ENCODE measurements at regions not wholly inside any gene's neighbourhood (a gene's known extent, or its start where the extent isn't known, plus 50 kb on each side); places are given as distances from the start of the nearest gene placed in this dataset.

DNA sequence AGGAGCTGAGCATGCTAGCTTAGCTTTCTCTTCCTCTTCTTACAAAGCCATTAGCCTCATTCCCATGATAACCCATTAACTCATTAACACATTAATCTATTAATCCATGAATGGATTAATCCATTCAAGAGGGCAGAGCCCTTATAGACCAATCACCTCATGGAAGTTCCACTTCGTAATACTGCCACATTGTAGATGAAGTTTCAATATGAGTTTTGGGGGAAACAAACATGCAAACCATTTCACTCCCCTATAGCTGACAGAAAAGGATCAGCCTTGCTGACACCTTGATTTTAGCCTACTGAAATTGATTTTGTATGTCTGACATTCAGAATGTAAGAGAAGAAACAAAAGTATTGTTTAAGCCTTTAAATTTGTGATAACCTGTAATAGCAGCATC, 251.8 kb upstream of the GALNTL6 start:
- TF ChIP-seq CTCF (IDR thresholded peaks at IDR 0.05 in 2 of 3, conservative IDR thresholded peaks at IDR 0.05 in 1 of 3; ENCODE audit: borderline replicate concordance in 1 of 3, insufficient read depth in 1 of 3, low read depth in 2 of 3, low read length in 2 of 3) = no peak
- TF ChIP-seq, protein P1, sequence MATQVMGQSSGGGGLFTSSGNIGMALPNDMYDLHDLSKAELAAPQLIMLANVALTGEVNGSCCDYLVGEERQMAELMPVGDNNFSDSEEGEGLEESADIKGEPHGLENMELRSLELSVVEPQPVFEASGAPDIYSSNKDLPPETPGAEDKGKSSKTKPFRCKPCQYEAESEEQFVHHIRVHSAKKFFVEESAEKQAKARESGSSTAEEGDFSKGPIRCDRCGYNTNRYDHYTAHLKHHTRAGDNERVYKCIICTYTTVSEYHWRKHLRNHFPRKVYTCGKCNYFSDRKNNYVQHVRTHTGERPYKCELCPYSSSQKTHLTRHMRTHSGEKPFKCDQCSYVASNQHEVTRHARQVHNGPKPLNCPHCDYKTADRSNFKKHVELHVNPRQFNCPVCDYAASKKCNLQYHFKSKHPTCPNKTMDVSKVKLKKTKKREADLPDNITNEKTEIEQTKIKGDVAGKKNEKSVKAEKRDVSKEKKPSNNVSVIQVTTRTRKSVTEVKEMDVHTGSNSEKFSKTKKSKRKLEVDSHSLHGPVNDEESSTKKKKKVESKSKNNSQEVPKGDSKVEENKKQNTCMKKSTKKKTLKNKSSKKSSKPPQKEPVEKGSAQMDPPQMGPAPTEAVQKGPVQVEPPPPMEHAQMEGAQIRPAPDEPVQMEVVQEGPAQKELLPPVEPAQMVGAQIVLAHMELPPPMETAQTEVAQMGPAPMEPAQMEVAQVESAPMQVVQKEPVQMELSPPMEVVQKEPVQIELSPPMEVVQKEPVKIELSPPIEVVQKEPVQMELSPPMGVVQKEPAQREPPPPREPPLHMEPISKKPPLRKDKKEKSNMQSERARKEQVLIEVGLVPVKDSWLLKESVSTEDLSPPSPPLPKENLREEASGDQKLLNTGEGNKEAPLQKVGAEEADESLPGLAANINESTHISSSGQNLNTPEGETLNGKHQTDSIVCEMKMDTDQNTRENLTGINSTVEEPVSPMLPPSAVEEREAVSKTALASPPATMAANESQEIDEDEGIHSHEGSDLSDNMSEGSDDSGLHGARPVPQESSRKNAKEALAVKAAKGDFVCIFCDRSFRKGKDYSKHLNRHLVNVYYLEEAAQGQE (IDR thresholded peaks at IDR 0.05; ENCODE audit: low read depth) = no peak
- no peak for TF ChIP-seq EZH2 (IDR thresholded peaks at IDR 0.05)
- TF ChIP-seq POLR2A (IDR thresholded peaks at IDR 0.05; ENCODE audit: borderline replicate concordance, extremely low read depth, insufficient read depth, insufficient read length) = no peak
- TF ChIP-seq FOSL1 (IDR thresholded peaks at IDR 0.05; ENCODE audit: low read depth) = no peak
- no peak for TF ChIP-seq ZNF274 (IDR thresholded peaks at IDR 0.05; ENCODE audit: low read depth, low read length)
- TF ChIP-seq TCF7L2 (IDR thresholded peaks at IDR 0.05; ENCODE audit: borderline replicate concordance, extremely low read depth, insufficient read depth, insufficient read length) = no peak
- no peak for TF ChIP-seq ATF3 (IDR thresholded peaks at IDR 0.05)
- TF ChIP-seq EZH2phosphoT487 (IDR thresholded peaks at IDR 0.05; ENCODE audit: borderline replicate concordance) = no peak
- TF ChIP-seq, protein P2, sequence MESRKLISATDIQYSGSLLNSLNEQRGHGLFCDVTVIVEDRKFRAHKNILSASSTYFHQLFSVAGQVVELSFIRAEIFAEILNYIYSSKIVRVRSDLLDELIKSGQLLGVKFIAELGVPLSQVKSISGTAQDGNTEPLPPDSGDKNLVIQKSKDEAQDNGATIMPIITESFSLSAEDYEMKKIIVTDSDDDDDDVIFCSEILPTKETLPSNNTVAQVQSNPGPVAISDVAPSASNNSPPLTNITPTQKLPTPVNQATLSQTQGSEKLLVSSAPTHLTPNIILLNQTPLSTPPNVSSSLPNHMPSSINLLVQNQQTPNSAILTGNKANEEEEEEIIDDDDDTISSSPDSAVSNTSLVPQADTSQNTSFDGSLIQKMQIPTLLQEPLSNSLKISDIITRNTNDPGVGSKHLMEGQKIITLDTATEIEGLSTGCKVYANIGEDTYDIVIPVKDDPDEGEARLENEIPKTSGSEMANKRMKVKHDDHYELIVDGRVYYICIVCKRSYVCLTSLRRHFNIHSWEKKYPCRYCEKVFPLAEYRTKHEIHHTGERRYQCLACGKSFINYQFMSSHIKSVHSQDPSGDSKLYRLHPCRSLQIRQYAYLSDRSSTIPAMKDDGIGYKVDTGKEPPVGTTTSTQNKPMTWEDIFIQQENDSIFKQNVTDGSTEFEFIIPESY (IDR thresholded peaks at IDR 0.05; ENCODE audit: extremely low read depth, insufficient replicate concordance, low read length) = no peak
- TF ChIP-seq EGR1 (IDR thresholded peaks at IDR 0.05; ENCODE audit: low read depth) = no peak
- no peak for TF ChIP-seq SIN3A (IDR thresholded peaks at IDR 0.05; ENCODE audit: low read depth)
- TF ChIP-seq RAD21 (IDR thresholded peaks at IDR 0.05; ENCODE audit: low read depth) = no peak
